SJCRH30 (cell line): ENCODE measurements at regions not wholly inside any gene's neighbourhood (a gene's known extent, or its start where the extent isn't known, plus 50 kb on each side); places are given as distances from the start of the nearest gene placed in this dataset.
"Not testable (repeated sequence)": the region's sequence is repeated elsewhere in the genome, so short reads cannot be mapped to it uniquely, and the experiment has no call there.

Source experiments
- DNase-seq, 2 experiments: peaks; one replicate each; pipeline ENCODE4 v3.0.0-alpha.2; 2015 to 2020
- H3K27ac ChIP-seq: fragments of 250-450 bp; sonication (Bioruptor Pico); 2 replicates; pipeline ENCODE4 v1.5.1; 2020; ENCODE audit warnings: mild to moderate bottlenecking, moderate library complexity
- H3K27me3 ChIP-seq: fragments of 250-450 bp; sonication (Bioruptor Pico); 2 replicates; pipeline ENCODE4 v1.5.1; 2020; ENCODE audit warnings: mild to moderate bottlenecking, moderate library complexity
- H3K36me3 ChIP-seq: fragments of 250-450 bp; sonication (Bioruptor Pico); 2 replicates; pipeline ENCODE4 v1.5.1; 2020; ENCODE audit warnings: mild to moderate bottlenecking, moderate library complexity
- H3K4me1 ChIP-seq: fragments of 250-450 bp; sonication (Bioruptor Pico); 2 replicates; pipeline ENCODE4 v1.5.1; 2020; ENCODE audit warnings: mild to moderate bottlenecking, moderate library complexity
- H3K4me3 ChIP-seq: fragments of 250-450 bp; sonication (Bioruptor Pico); 2 replicates; pipeline ENCODE4 v1.5.1; 2020; ENCODE audit warnings: mild to moderate bottlenecking, moderate library complexity
- H3K9me3 ChIP-seq: fragments of 250-450 bp; sonication (Bioruptor Pico); replicated peaks from 2 replicates; pipeline ENCODE4 v1.5.1; 2020; ENCODE audit warnings: mild to moderate bottlenecking, moderate library complexity

DNA sequence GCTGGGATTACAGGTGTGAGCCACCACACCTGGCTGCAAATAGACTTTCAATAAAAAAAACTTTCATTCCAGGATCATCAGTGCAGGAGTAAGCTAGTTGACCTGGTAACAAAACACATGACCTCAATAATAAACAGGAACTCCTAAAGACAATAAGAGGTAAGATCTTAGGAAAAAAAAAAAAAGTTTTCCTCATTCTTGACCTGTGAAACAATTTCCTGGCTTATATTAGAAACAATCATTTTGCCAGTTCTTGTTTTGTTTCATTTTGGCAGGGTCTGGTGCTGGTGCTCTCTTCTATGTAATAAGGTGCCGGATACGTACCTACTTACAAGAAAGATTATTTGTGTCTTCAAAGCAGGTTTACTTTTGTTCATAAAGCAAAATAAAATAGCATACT lies 90.6 kb upstream of the AMN1 start:
- no peaks in the 10 kb centered on the region for H3K4me1 ChIP-seq
- no peak overlapping the region for H3K4me3 ChIP-seq
- no peaks in the 10 kb centered on the region for H3K27me3 ChIP-seq
- no peak overlapping the region for H3K27ac ChIP-seq
- no peak for DNase-seq
- H3K36me3 ChIP-seq, result no peaks in the 10 kb centered on the region
- no peaks in the 10 kb centered on the region for H3K9me3 ChIP-seq

DNA sequence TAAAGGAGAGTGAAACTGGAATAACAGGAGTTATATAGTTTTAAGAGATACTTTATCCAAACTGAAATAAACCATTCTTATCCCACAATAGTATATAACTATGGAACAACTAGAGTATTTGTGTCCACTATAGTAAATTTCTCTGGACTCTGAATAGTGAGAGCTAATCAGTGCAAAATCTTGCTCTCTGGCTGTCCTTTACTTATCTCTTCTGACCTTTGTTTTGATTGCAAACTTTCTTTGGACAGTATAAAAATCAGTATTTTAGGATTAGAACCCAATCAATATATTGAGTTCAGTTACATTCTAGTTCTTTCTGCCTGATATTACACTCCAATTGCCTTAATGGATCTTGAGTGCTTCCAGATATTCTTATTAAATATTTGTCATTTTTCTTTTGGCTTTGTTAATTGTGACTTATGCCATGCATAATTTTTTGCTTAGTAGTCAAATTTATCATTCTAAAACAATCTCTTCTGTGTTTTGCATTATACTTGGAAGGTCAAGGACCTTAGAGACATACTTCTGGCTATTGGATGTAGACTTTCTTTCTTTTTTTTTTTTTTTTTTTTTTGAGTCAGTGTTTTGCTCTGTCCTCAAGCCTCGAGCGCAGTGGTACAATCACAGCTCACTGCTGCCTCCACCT lies 89.9 kb upstream of the AMN1 start:
- DNase-seq, result no peak
- H3K36me3 ChIP-seq, result no peaks in the 10 kb centered on the region
- H3K27ac ChIP-seq, result no peak overlapping the region
- H3K27me3 ChIP-seq, result no peaks in the 10 kb centered on the region
- no peak overlapping the region for H3K4me3 ChIP-seq
- H3K4me1 ChIP-seq, result no peaks in the 10 kb centered on the region
- H3K9me3 ChIP-seq, result no peaks in the 10 kb centered on the region

DNA sequence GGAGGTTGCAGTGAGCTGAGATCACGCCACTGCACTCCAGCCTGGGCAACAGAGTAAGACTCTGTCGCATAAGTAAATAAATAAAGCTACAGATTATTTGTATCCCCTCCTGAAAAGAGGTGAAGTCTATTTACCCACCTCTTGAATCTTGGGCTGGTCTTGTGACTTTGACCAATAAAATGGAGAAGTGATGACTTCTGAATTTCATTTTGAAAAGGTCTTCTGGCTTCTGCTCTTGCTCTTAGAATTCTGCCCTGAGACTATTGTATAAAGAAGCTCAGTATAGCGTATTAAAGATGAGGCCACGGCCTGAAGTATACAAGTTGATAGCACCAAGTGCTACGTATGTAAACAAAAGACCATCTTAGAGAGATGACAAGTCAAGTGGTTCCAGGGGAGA lies 88.3 kb upstream of the AMN1 start:
- no peak for DNase-seq
- Histone ChIP-seq H3K4me1 (no peaks in the 10 kb centered on the region), H3K4me3 (no peak overlapping the region), H3K9me3 (no peaks in the 10 kb centered on the region), H3K36me3 (no peaks in the 10 kb centered on the region), H3K27ac (no peak overlapping the region), H3K27me3 (no peaks in the 10 kb centered on the region)

DNA sequence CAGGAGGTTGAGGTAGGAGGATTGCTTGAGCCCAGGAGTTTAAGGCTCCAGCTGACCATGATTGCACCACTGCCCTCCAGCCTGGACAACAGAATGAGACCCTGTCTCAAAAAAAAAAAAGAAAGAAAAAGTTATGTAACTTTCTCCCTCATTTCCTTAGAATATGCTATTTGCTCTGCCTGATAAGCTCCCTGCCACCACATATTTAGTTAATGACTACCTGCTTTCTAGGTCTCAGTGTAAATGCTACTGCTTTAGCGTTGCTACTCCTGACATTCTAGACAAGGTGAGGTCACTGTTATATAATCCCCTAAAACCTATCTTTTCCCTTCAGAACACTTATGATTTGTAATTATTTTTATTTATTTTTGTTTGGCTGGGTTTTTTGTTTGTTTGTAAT lies 86.3 kb upstream of the AMN1 start:
- Histone ChIP-seq H3K27me3 (no peaks in the 10 kb centered on the region), H3K4me1 (no peaks in the 10 kb centered on the region), H3K27ac (no peak overlapping the region), H3K4me3 (no peak overlapping the region), H3K36me3 (no peaks in the 10 kb centered on the region), H3K9me3 (no peaks in the 10 kb centered on the region)
- DNase-seq, result no peak

DNA sequence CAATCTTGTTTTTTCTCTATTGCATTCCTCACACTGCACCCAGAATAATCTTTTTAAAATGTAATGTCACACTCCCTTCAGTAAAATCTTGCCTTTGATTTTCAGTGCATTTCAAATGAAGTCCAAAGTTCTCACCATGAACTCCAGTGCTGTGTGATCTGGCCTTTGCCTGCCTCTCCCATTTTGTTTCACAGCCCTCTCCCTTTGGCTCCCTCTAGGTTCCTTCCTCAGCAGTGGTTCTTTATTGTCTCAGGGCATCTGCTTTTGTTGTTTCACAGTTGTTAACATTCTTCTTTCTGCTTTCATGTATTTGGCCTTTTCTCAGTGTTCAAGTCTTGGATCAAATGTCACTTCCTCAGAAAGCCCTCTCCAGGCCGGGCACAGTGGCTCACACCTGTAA lies 84.5 kb upstream of the AMN1 start:
- H3K4me3 ChIP-seq, result no peak overlapping the region
- no peaks in the 10 kb centered on the region for H3K27me3 ChIP-seq
- H3K9me3 ChIP-seq, result no peaks in the 10 kb centered on the region
- no peak overlapping the region for H3K27ac ChIP-seq
- no peaks in the 10 kb centered on the region for H3K36me3 ChIP-seq
- H3K4me1 ChIP-seq, result no peaks in the 10 kb centered on the region
- peak in 1 of 2 experiments; percentile 23 for DNase-seq

DNA sequence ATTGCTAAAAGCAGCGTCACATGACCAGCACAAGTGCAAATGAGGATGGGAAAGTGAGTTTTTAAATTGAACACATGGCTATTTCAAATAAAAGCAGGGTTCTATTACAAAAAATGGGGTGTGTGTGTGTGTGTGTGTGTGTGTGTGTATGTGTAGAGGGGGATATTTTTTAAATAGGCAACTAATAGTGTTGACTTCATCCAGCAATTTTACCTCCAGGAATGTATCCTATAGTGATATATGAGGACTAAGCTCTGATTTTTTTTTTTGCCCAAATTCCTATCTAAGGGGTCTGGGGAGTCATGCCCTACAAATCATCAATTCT lies 78.9 kb upstream of the AMN1 start:
- H3K4me3 ChIP-seq, result no peak overlapping the region
- no peak for DNase-seq
- H3K9me3 ChIP-seq, result no peaks in the 10 kb centered on the region
- H3K4me1 ChIP-seq, result no peaks in the 10 kb centered on the region
- no peaks in the 10 kb centered on the region for H3K36me3 ChIP-seq
- no peak overlapping the region for H3K27ac ChIP-seq
- H3K27me3 ChIP-seq, result no peaks in the 10 kb centered on the region

DNA sequence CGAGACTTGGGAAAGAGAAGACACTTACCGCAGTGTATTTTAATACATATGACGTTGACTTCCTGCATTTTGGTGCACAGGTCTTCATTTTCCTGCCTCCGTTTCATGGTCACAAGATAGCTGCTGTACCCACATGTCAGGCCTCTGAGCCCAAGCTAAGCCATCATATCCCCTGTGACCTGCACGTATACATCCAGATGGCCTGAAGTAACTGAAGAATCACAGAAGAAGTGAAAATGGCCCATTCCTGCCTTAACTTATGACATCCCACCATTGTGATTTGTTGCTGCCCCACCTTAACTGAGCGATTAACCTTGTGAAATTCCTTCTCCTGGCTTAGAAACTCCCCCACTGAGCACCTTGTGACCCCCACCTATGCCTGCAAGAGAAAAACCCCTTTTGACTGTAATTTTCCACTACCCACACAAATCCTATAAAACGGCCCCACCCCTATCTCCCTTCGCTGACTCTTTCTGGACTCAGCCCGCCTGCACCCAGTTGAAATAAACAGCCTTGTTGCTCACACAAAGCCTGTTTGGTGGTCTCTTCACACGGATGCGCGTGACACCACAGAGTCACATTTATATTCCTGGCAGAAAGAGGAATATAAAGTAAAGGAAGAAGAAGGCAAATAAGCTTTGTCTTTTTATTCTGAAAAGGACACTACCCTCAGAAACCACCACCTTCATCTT lies 78.4 kb upstream of the AMN1 start:
- H3K36me3 ChIP-seq, DNase-seq, H3K27me3 ChIP-seq, H3K4me1 ChIP-seq, H3K27ac ChIP-seq, H3K4me3 ChIP-seq, H3K9me3 ChIP-seq: not testable (repeated sequence)

DNA sequence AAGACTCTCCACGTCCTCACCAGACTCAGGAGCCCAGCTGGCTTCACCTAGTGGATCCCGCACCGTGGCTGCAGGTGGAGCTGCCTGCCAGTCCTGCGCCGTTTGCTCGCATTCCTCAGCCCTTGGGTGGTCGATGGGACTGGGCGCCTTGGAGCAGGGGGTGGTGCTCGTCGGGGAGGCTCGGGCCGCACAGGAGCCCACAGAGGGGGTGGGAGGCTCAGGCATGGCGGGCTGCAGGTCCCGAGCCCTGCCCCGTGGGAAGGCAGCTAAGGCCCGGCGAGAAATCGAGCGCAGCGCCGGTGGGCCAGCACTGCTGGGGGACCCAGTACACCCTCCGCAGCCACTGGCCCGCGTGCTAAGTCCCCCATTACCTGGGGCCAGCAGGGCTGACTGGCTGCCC lies 76.9 kb upstream of the AMN1 start:
- H3K9me3 ChIP-seq, H3K27ac ChIP-seq, H3K4me1 ChIP-seq, H3K4me3 ChIP-seq, DNase-seq, H3K36me3 ChIP-seq, H3K27me3 ChIP-seq: not testable (repeated sequence)

DNA sequence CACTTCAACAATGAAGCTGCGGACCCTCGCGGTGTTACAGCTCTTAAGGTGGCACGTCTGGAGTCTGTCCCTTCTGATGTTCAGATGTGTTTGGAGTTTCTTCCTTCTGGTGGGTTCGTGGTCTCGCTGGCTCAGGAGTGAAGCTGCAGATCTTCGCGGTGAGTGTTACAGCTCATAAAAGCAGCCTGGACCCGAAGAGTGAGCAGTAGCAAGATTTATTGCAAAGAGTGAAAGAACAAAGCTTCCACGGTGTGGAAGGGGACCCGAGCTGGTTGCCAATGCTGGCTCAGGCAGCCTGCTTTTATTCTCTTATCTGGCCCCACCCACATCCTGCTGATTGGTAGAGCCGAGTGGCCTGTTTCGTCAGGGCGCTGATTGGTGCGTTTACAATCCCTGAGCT lies 75.9 kb upstream of the AMN1 start:
- not testable (repeated sequence) for H3K27me3 ChIP-seq, H3K4me1 ChIP-seq, H3K9me3 ChIP-seq, DNase-seq, H3K27ac ChIP-seq, H3K36me3 ChIP-seq, H3K4me3 ChIP-seq

DNA sequence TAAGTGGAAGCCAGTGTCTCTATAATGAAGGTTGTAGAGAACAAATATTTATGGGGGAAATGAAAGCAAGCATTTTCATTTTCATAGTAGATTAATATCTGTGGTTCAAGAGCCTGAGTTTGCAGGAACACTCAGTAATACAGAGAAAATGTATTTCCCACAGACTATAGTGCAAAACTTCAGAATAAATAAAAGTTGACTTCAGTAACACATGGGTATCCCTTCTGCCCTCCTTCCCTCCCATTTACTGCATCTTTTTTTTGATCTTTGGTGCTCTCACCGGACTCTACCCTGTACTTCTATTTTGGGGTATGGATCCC lies 75.3 kb upstream of the AMN1 start:
- Histone ChIP-seq H3K4me1 (no peaks in the 10 kb centered on the region), H3K27ac (no peak overlapping the region), H3K27me3 (no peaks in the 10 kb centered on the region), H3K36me3 (no peaks in the 10 kb centered on the region), H3K9me3 (no peaks in the 10 kb centered on the region), H3K4me3 (no peak overlapping the region)
- DNase-seq, result no peak

DNA sequence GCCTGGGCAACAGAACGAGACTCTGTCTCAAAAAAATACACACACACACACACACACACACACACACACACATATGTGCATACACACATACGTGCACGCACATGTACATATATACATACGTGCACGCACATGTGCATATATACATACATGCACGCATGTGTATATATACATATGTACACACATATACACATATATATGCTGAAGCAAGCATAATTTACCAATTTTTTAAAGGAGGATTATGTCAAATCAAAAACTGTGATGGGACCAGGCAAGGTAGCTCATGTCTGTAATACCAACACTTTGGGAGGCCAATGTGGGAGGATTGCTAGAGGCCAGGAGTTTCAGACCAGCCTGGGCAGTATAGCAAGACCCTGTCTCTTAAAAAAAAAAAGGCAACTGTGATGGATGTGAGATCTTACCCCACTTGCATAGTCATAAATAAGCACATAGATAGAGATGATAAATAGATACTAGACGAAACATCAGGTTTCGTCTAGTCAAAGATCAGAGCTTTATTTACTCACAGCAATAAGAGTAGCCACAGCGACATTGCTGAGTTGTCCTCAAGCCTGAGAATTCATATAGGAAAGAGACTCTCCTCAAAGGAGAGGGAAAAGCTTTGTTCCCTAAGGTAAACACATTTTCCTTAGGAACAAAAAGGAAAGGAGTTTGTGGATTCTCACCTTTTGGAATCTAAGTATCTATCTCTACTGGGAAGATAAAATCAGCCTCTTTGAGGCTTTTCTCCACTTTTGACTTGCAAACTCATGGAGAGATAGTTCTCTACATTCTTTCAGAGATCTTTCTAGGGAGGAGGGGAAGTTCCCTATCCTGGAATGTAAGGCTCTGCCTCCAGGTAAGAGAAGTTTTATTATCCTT lies 74.7 kb upstream of the AMN1 start:
- no peak for DNase-seq
- H3K36me3 ChIP-seq, result no peaks in the 10 kb centered on the region
- H3K4me1 ChIP-seq, result no peaks in the 10 kb centered on the region
- H3K27ac ChIP-seq, result no peak overlapping the region
- no peak overlapping the region for H3K4me3 ChIP-seq
- H3K27me3 ChIP-seq, result no peaks in the 10 kb centered on the region
- no peaks in the 10 kb centered on the region for H3K9me3 ChIP-seq

DNA sequence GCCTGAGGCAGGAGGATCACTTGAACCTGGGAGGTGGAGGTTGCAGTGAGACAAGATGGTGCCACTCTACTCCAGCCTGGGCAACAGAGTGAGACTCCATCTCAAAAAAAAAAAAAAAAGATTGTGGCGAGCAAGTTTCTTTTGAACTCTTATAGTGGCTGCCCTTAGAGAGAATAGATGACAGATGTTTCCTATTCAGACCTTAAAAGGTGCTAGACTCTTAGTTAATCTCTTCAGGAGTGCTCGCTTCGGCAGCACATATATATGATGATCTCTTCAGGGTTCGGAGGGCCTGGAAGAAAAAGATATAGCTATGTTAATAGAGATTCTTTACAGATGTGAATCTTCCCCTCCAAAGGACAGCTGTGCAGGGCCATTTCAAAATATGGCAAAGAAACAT lies 73.1 kb upstream of the AMN1 start:
- H3K4me3 ChIP-seq, result no peak overlapping the region
- no peak overlapping the region for H3K27ac ChIP-seq
- no peak for DNase-seq
- no peaks in the 10 kb centered on the region for H3K9me3 ChIP-seq
- no peaks in the 10 kb centered on the region for H3K27me3 ChIP-seq
- peaks cover 4% of the 10 kb centered on the region; the same call in 1 of the 2 replicates for H3K4me1 ChIP-seq
- no peaks in the 10 kb centered on the region for H3K36me3 ChIP-seq

DNA sequence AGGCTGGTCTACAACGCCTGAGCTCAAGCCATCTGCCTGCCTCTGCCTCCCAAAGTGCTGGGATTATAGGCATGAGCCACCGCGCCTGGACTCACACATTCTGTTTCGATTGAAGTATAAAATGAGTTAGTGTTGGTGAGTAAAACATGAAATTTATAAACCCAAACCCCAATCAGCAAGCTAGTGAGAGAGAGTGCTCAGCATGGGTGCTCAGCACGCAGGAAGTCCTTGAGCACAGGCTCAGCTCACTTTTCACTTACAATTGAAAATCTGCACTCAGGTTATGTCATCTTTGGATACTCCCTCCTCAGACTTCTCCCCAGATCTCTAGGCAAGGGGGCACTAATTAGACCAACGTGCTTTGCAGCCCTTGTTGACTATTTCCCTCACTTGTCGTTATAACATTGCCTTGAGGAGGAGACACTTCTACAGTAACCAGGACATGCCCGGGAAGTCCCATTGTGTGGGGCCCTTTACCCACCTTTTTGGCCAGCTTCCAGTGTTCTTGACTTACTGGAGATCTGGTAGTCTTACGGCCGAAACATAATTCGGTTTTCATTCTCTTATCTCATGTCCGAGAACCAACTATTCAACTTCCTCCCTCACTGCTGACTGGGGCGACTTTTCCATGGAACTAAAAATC lies 68.5 kb upstream of the AMN1 start:
- H3K9me3 ChIP-seq, result no peaks in the 10 kb centered on the region
- peak; percentile 12 to 44 for DNase-seq
- H3K4me1 ChIP-seq, result peaks cover 4% of the 10 kb centered on the region; the same call in 1 of the 2 replicates
- no peak overlapping the region for H3K27ac ChIP-seq
- H3K27me3 ChIP-seq, result no peaks in the 10 kb centered on the region
- no peak overlapping the region for H3K4me3 ChIP-seq
- H3K36me3 ChIP-seq, result no peaks in the 10 kb centered on the region

DNA sequence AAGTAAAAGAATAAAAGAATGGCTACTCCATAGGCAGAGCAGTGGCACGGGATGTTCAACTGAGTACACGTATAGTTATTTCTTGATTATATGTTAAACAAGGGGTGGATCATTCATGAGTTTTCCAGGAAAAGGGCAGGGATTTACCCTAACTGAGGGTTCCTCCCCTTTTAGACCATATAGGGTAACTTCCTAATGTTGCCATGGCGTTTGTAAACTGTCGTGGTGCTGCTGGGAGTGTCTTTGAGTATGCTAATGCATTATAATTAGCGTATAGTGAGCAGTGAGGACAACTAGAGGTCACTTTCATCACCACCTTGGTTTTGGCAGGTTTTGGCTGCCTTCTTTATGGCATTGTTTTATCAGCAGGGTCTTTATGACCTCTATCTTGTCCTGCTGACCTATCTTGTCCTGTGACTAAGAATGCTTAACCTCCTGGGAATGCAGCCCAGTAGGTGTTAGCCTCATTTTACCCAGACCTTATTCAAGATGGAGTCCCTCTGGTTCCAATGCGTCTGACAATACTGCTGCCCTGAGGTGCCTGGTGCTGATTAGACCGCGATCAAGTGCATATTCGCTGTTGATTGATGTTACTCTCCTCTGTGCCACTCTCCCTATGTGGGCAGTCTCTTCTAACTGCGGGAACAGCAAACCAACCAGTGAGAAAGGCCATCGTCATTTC lies 67.6 kb upstream of the AMN1 start:
- Histone ChIP-seq H3K27ac (no peak overlapping the region), H3K36me3 (no peaks in the 10 kb centered on the region), H3K27me3 (no peaks in the 10 kb centered on the region), H3K4me1 (peaks cover 4% of the 10 kb centered on the region; the same call in 1 of the 2 replicates), H3K9me3 (no peaks in the 10 kb centered on the region), H3K4me3 (no peak overlapping the region)
- DNase-seq, result no peak

DNA sequence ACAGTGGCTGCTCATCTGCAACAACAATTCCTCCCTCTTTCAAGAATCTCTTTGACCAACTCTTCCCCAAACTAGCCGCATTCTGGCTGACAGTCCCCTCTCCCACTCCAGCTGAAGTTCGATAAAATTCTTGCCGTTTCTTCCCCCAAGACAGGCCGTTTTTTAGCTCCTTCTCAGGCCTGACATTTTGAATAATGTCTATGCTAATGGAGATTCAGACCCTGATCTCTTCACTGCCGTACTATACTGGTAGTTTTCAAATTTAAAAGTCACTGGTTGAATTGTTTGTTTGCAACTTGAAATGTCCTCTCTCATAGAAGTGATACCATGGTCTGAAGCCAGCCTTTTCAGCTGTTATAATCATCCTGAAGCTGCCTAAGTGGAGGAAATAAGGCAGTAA lies 65.9 kb upstream of the AMN1 start:
- no peak overlapping the region for H3K27ac ChIP-seq
- no peak for DNase-seq

More for the DNA sequence above, 65.9 kb upstream of the AMN1 start:
- Histone ChIP-seq H3K27me3 (no peaks in the 10 kb centered on the region), H3K4me3 (no peak overlapping the region), H3K4me1 (peaks cover 4% of the 10 kb centered on the region; the same call in 1 of the 2 replicates), H3K9me3 (no peaks in the 10 kb centered on the region), H3K36me3 (no peaks in the 10 kb centered on the region)
